ENCODE measurements at regions not wholly inside any gene's neighbourhood (a gene's known extent, or its start where the extent isn't known, plus 50 kb on each side); places are given as distances from the start of the nearest gene placed in this dataset.
"Not testable (repeated sequence)": the region's sequence is repeated elsewhere in the genome, so short reads cannot be mapped to it uniquely, and the experiment has no call there.

DNA sequence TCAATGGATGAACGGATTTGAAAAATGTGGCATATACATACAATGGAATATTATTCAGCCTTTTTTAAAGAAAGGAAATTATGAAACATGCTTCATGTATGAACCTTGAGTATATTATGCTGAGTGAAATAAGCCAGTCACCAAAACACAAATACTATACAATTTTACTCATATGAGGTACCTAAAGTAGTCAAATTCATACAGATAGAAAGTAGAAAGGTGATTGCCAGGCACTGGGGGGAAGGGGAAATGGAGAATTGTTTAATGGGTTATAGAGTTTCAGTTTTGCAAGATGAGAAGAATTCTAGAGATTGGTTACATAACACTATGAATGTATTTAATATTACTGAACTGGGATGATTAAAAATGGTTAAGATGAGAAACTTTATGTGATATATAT, 171.4 kb downstream of the TMTC3 start:
- DNase-seq: no peak

- DNase-seq: no peak
These were observed 172.6 kb downstream of the TMTC3 start for GRCh38 chr12:88314706-88315105.

DNA sequence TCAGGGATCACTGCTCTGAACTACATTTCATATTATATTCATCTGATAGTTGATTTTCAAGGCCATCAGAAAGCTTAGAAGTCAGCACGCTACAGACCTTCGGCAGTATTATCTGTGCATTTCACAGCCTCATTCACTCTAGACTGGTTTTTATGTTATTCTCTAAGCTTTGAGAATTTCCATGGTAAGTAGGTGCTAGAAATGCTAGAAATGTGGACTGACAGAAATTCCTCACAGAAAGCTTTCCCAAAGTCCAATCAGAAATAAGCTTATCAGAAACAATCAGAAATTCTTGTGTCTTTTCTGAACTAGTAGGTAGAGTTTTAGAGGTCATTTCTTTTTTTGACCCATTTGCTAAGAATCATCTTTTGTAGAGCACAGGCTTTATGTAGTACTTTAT, 176.6 kb downstream of the TMTC3 start:
- no peak for DNase-seq

DNA sequence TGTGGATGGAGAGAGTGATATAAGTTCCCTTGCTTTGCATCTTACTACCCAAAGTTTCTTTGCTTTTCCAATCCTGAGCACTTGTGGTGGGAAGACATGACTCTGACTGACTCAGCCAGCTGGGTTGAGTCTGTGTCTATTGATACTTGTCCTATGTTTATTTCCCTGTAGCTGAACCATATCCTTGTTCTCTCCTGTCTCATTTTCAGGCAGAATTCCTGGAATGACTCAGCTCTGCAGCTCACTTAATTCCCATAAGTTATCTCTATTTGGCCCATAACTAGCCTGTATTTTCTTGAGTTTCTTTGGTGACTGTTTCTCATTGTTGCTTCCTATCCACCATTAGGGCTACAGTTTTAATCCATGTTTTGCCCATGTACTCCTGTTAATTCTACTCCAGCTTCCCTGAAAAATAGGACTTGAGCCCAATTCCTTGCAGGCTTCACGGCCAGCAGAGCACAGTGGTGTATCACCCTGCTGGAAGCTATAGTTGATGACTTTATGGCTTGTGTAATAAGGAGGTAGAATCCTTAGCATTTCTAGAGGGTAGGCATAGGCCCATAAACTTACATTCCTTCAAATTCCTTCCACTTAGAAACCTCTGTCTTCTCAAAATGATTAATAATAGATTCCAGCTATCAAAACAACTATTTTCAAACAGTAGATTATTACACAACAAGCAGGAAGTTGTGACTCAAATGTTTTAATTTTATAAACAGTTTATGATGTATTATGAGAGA, 183.1 kb downstream of the TMTC3 start:
- no peak for DNase-seq

- no peak for DNase-seq
These were observed 183.7 kb downstream of the TMTC3 start for GRCh38 chr12:88325816-88326189.

GRCh38 chr12:88327276-88327675, 185.2 kb downstream of the TMTC3 start:
- no peak for DNase-seq

GRCh38 chr12:88328090-88328489, 186.0 kb downstream of the TMTC3 start:
- no peak for DNase-seq

- no peak for DNase-seq
These were observed 187.7 kb downstream of the TMTC3 start for GRCh38 chr12:88329833-88330232.

DNA sequence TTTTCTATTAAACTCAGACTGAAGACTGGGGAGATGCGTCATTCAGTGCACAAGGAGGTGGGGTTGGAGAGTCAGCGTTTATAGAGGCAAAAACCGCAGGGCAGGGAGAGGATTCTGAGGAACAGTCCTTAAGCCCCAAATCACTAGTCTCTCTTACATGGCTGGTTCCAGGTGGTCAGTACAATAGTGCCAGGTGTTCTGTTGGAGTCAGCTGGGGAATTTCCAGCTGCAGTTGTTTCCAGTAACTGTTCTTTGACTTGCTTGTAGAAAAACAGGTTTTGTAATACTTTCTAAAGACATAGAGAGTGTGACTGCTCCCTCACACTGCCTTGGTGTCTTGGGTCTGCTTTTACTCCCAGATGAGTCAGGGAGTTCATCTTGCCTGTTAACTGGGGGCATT, 192.2 kb downstream of the TMTC3 start:
- no peak for DNase-seq

GRCh38 chr12:88336076-88336739, 194.1 kb downstream of the TMTC3 start:
- DNase-seq: no peak

DNA sequence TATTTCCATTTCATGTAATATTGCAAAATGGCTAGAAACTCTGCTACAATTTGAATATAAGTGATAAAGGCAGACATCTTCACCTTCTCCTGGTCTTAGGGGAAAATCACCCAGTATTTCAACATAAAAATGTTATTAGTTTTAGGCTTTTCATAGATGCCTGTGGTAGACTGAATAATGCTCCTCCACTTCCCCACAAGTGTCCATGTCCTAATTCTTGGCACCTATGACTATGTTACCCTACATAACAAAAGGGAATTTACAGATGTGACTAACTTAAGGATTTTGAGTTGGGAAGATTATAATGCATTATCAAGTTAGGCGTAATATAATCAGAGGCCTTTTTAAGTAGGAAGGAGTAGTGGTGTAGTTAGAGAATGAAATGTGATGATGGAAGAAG, 196.4 kb downstream of the TMTC3 start:
- DNase-seq: no peak

DNA sequence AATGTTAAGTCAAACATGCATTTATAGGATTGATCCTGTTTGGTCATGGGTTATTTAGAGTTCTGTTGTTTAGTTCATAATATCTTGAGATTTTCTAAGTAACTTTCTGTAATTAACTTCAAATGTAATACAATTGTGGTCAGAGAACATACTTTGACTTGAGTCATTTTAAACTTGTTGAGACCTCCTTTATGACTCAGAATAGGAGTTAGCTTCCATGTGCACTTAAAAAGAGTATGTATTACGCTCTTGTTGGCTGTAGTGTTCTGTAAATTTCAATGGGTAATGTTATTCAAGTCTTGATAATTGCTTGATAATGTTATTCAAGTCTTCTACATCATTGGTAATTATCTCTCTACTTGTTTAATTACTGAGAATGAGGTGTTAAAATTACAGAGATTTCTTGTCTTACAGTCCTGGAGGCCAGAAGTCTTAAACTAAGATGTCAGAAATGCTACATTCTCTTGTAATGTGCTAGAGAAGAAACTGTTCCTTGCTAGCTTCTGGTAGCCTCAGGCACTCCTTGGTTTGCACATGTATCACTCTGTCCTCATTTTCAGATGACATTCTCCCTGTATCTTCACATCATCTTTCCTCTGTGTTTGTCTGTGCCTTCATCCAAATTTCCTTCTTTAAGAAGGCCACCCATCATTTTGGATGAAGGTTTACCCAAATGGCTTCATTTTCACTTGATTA, 197.3 kb downstream of the TMTC3 start:
- DNase-seq: no peak

DNA sequence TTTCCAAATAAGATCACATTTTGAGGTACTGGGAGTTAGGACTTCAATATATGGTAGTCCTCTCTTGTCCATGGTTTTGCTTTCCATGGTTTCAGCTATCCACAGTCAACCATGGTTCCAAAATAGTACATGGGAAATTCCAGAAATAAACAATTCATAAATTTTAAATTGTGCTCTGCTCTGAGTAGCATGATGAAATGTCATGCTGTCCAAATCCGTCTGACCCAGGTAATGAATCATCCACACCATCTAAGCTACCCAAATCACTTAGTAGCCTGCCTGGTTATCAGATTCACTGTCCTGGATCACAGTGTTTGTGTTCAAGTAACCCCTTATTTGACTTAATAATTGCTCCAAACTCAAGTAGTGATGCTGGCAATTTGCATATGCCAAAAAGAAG, 197.9 kb downstream of the TMTC3 start:
- DNase-seq: no peak

DNA sequence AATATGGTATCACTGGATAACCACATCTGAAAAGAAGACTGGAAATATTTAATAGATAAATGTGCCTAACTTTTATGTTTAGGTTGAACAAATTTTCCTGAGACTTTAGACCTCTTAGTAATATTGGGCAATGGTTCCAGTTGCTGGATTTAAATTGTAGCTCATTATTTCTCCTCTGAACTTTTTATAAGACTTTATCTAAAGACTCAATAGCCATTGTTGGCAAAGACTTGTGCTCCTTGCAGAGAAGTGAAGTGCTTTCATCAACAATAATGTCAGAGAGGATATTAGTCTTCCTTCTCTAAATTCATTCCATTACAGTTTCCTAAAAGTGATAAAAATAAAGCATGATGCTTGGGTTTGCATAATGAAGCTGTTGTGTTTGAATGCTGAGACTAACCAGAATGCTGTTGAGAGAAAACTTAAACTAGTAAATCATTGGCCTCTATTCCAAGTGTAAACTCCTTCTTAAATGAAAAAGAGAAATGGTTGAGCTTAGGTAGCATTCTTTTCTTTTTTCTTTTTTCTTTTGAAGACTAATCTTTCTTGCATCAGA, 200.2 kb downstream of the TMTC3 start:
- DNase-seq: no peak

DNA sequence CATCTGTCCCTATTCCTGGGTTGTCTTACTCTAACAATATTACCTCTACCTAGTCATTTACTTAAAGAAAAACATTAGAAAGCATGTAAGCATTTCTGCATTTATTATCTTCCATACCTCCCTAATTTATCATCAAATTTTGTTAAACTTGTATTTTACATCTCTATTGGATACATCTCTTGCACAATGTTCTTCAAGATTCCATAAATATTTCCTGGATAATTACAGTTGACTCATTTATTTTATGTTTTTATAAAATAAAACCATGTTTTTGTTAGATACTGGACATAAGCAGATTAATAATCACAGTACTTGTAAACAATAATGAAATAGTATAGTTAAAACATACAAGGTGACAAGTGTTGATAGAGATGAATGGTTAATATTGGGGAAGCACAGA, 209.0 kb downstream of the TMTC3 start:
- no peak for DNase-seq

- DNase-seq: no peak
These were observed 212.6 kb downstream of the TMTC3 start for GRCh38 chr12:88354691-88355090.

- no peak for DNase-seq
These were observed 218.2 kb downstream of the TMTC3 start for GRCh38 chr12:88360343-88360742.

- DNase-seq: no peak
These were observed 218.8 kb downstream of the KITLG start for GRCh38 chr12:88361493-88361892.

DNA sequence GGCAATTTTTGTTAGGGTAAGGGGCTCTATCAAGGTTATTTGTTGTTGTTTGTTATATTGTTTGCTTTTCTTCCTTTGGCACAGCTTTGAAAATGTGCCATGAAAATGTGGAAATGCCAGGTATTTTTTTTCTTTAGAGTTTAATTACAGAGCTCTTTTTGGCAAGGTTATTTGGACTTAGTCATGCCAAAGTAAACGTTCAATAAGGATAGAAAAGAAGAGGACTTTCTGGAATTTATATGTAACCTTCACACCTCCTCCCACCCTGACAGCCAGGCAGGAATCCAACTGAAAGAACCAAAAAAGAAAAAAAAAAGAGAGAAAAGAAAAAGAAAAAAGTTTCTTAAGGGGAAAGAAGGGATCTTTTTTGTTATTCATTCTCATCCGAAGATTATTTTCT, 217.8 kb downstream of the KITLG start:
- no peak for DNase-seq

DNA sequence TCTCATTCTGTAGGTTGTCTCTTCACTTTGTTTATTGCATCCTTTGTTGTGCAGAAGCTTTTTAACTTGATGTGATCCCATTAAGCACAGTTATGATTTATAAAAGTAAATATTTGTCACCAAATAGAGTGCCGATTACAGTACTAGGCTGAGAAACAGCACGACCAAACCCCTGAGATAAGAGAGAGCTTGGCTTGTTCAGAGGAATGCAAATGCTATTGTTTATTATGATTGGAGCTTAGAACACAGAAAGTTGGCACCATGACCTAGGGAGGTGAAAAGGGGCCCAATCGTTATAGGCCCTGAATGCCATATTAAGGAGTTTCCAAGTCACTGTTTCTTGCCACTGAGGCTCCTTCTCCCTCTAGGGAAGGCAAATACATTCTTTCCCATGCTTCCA, 214.9 kb downstream of the KITLG start:
- DNase-seq: no peak

GRCh38 chr12:88366101-88366500, 214.2 kb downstream of the KITLG start:
- DNase-seq: no peak

- no peak for DNase-seq
These were observed 213.0 kb downstream of the KITLG start for GRCh38 chr12:88367231-88367630.

GRCh38 chr12:88368077-88368476, 212.2 kb downstream of the KITLG start:
- DNase-seq: not testable (repeated sequence)

Data from DMS79 (cell line).